Transverse colon (tissue), 4 donors: ENCODE measurements at regions not wholly inside any gene's neighbourhood (a gene's known extent, or its start where the extent isn't known, plus 50 kb on each side); places are given as distances from the start of the nearest gene placed in this dataset.

Experiments
- CTCF ChIP-seq, 5 experiments: fragments of 200-600 bp in 3 of 5; fragments of 450-650 bp in 2 of 5; sonication (generic) in 3 of 5; IDR thresholded peaks; 1 replicate in 2 of 5; 2 replicates in 3 of 5; pipeline ENCODE4 v1.5.1; 2016 to 2017; ENCODE audit warnings: antibody characterized with exemption in 5 of 5, inconsistent platforms in 3 of 5, mild to moderate bottlenecking in 2 of 5, moderate library complexity in 1 of 5
- EP300 ChIP-seq: sonication (generic); formaldehyde crosslinking; IDR thresholded peaks from one replicate; pipeline ENCODE4 v1.6.1; 2017; ENCODE audit warnings: antibody characterized with exemption, low read depth
- POLR2A ChIP-seq: fragments of 450-650 bp; IDR thresholded peaks from one replicate; pipeline ENCODE4 v1.6.1; 2016; ENCODE audit warnings: antibody characterized with exemption, mild to moderate bottlenecking, moderate library complexity
- POLR2AphosphoS5 ChIP-seq, 3 donors: sonication (generic); formaldehyde crosslinking; IDR thresholded peaks; one replicate each; pipeline ENCODE4 v1.6.1; 2016; ENCODE audit warnings: antibody characterized with exemption in 3 of 3

DNA sequence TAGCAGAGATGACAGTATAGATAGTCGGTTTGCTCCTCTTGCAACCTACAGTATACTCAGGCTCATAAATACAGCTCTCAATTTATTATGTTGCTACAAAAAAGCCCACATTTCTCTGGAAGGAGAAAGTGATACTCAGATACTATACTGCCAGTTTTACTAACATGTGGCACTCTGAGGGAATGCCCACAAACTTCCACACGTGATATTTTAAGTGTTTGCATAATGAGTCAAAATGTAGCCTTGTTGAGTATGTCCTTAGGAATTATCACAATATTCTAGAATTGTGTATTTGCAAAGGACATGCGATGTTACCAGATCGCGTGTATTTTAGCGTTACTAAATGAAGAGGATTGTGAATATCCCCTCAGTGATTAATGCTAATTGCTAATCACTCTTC, 929.1 kb downstream of the STIM2 start:
- no peak for TF ChIP-seq POLR2A
- no peak for TF ChIP-seq CTCF (IDR thresholded peaks at IDR 0.05)
- TF ChIP-seq POLR2AphosphoS5 (IDR thresholded peaks at IDR 0.05) = no peak
- TF ChIP-seq EP300 = no peak
